Adrenal gland (tissue), 9 donors: ENCODE measurements at regions not wholly inside any gene's neighbourhood (a gene's known extent, or its start where the extent isn't known, plus 50 kb on each side); places are given as distances from the start of the nearest gene placed in this dataset.

ENCODE experiments used
- DNase-seq, 7 donors: peaks; one replicate each; pipeline ENCODE4 v3.0.0-alpha.2; 2019 to 2020
- H3K27ac ChIP-seq, 5 donors: fragments of 200-600 bp; sonication (generic) in 4 of 5; 1 replicate in 3 of 5; 2 replicates in 2 of 5; pipeline versions ENCODE4 v1.5.1 to v1.8.0; 2016 to 2020; ENCODE audit warnings: mild to moderate bottlenecking in 1 of 5
- H3K27me3 ChIP-seq: fragments of 200-600 bp; 2 replicates; pipeline ENCODE4 v1.8.0; 2021
- H3K36me3 ChIP-seq, 2 donors: fragments of 200-600 bp; replicated peaks in 1 of 2; 1 replicate in 1 of 2; 2 replicates in 1 of 2; pipeline versions ENCODE4 v1.5.1 to v1.8.0; 2018 to 2022
- H3K4me1 ChIP-seq, 2 donors: fragments of 200-600 bp; replicated peaks in 1 of 2; 1 replicate in 1 of 2; 2 replicates in 1 of 2; pipeline versions ENCODE4 v1.5.1 to v1.8.0; 2018 to 2021
- H3K4me3 ChIP-seq, 4 donors: fragments of 200-600 bp; sonication (generic) in 3 of 4; one replicate each; pipeline ENCODE4 v1.5.1; 2016 to 2018
- H3K9me3 ChIP-seq, 3 donors: fragments of 200-600 bp; sonication (generic) in 1 of 3; replicated peaks in 1 of 3; 1 replicate in 2 of 3; 2 replicates in 1 of 3; pipeline versions ENCODE4 v1.5.1 to v1.8.0; 2016 to 2021
- CTCF ChIP-seq, 6 experiments: fragments of 450-650 bp in 4 of 6; fragments of 200-600 bp in 2 of 6; sonication (generic) in 1 of 6; IDR thresholded peaks; 1 replicate in 5 of 6; 2 replicates in 1 of 6; pipeline versions ENCODE4 v1.5.1 to v1.8.0; 2016 to 2021; ENCODE audit warnings: antibody characterized with exemption in 6 of 6, mild to moderate bottlenecking in 2 of 6, moderate library complexity in 1 of 6
- POLR2A ChIP-seq, 2 donors: fragments of 450-650 bp; IDR thresholded peaks; one replicate each; pipeline ENCODE4 v1.6.1; 2017; ENCODE audit warnings: antibody characterized with exemption in 2 of 2, mild to moderate bottlenecking in 2 of 2, moderate library complexity in 1 of 2
- WGBS, 4 donors: extraction: QIAGEN DNeasy Blood & Tissue Kit in 2 of 4; methylation state at CpG; one replicate each; pipeline versions ENCODE4 v1.1.5 to v1.1.7; 2013 to 2017; 5-methylcytosine and 5-hydroxymethylcytosine counted together
- intact Hi-C, 2 donors: fragments of 100-400 bp; cut with DNase I; formaldehyde crosslinking; loops; one replicate each; pipeline versions ENCODE4 v1.14.1 to v1.15.0; 2022 to 2023
- donor health status: healthy with polysubstance abuse.
- donor health status: Bipolar disorder and iron deficiency.
- donor health status: DM: yes; HTN: yes; CAD: no.
- donor health status: DM: no; HTN: no; CAD: no.
- donor health status: DM: no; HTN: no; CAD: no.

- no peak for DNase-seq
- Histone ChIP-seq H3K27ac (no peak overlapping the region), H3K36me3 (no peaks in the 10 kb centered on the region), H3K4me1 (no peaks in the 10 kb centered on the region), H3K4me3 (no peak overlapping the region), H3K9me3 (no peaks in the 10 kb centered on the region), H3K27me3 (no peaks in the 10 kb centered on the region)
- no peak for TF ChIP-seq CTCF (IDR thresholded peaks at IDR 0.05)
- TF ChIP-seq POLR2A (IDR thresholded peaks at IDR 0.05), result no peak
- WGBS, 4 donors, result 68 to 80% (median 75%) methylated on average over 6 of the region's 6 CpGs
- intact Hi-C loops, result no loop called here
These were observed 119.3 kb upstream of the GJB6 start for GRCh38 chr13:20351281-20352022.

GRCh38 chr13:20350819-20351218 is 118.7 kb upstream of the GJB6 start:
- no peak for DNase-seq
- WGBS, 4 donors, result 72 to 84% (median 80%) methylated on average over 6 of the region's 6 CpGs

GRCh38 chr13:20350382-20350763 is 118.3 kb upstream of the GJB6 start:
- TF ChIP-seq POLR2A (IDR thresholded peaks at IDR 0.05), result no peak
- TF ChIP-seq CTCF (IDR thresholded peaks at IDR 0.05), result no peak
- Histone ChIP-seq H3K27me3 (no peaks in the 10 kb centered on the region), H3K27ac (peak overlapping the region in 1 of 5 donors; percentile 38), H3K4me3 (no peak overlapping the region), H3K9me3 (no peaks in the 10 kb centered on the region), H3K4me1 (no peaks in the 10 kb centered on the region), H3K36me3 (no peaks in the 10 kb centered on the region)
- 87 to 90% (median 89%) methylated on average over 1 to 3 of the region's 3 CpGs for WGBS, 4 donors
- DNase-seq, result no peak
- intact Hi-C loops, result no loop called here

More at GRCh38 chr13:20350819-20351218, 118.7 kb upstream of the GJB6 start:
- no peaks in the 10 kb centered on the region for H3K4me1 ChIP-seq
- TF ChIP-seq POLR2A (IDR thresholded peaks at IDR 0.05) (no peak), CTCF (IDR thresholded peaks at IDR 0.05) (no peak)
- no peaks in the 10 kb centered on the region for H3K36me3 ChIP-seq
- H3K9me3 ChIP-seq, result no peaks in the 10 kb centered on the region
- no peaks in the 10 kb centered on the region for H3K27me3 ChIP-seq
- intact Hi-C loops, result no loop called here
- no peak overlapping the region for H3K4me3 ChIP-seq
- H3K27ac ChIP-seq, result no peak overlapping the region

GRCh38 chr13:20349564-20350381 is 117.7 kb upstream of the GJB6 start:
- Histone ChIP-seq H3K27me3 (no peaks in the 10 kb centered on the region), H3K27ac (peak overlapping the region in 1 of 5 donors; percentile 38), H3K4me3 (no peak overlapping the region), H3K9me3 (no peaks in the 10 kb centered on the region), H3K4me1 (no peaks in the 10 kb centered on the region), H3K36me3 (no peaks in the 10 kb centered on the region)
- no peak for TF ChIP-seq CTCF (IDR thresholded peaks at IDR 0.05)
- TF ChIP-seq POLR2A (IDR thresholded peaks at IDR 0.05), result no peak
- WGBS, 4 donors, result 63 to 78% (median 73%) methylated on average over 17 of the region's 17 CpGs
- intact Hi-C loops, result no loop called here
- peak in 1 of 7 donors; percentile 23 for DNase-seq
